ENCODE measurements at regions not wholly inside any gene's neighbourhood (a gene's known extent, or its start where the extent isn't known, plus 50 kb on each side); places are given as distances from the start of the nearest gene placed in this dataset.
"Not testable (repeated sequence)": the region's sequence is repeated elsewhere in the genome, so short reads cannot be mapped to it uniquely, and the experiment has no call there.

GRCh38 chr5:30469691-30470090, 723.8 kb upstream of the CDH6 start:
- ChIA-PET CTCF (no interaction called here), POLR2A (no interaction called here)
- H3K27ac ChIP-seq (ENCODE audit: low read depth, low read length): no peak overlapping the region
- no peak overlapping the region for H3K4me3 ChIP-seq (ENCODE audit: low read depth, low read length)
- H3K27me3 ChIP-seq (ENCODE audit: control insufficient read depth, insufficient read depth, low read length): no peaks in the 10 kb centered on the region
- DNase-seq (ENCODE audit: low read depth, low spot score): no peak
- no peak for TF ChIP-seq CTCF (IDR thresholded peaks at IDR 0.05; ENCODE audit: low read depth, low read length)
- no peaks in the 10 kb centered on the region for H3K9me3 ChIP-seq (ENCODE audit: control insufficient read depth, insufficient read depth, low read length)

- H3K4me3 ChIP-seq (ENCODE audit: low read depth, low read length): no peak overlapping the region
- POLR2A ChIA-PET: no interaction called here
- CTCF ChIA-PET: no interaction called here
- no peak for DNase-seq (ENCODE audit: low read depth, low spot score)
- H3K9me3 ChIP-seq (ENCODE audit: control insufficient read depth, insufficient read depth, low read length): no peaks in the 10 kb centered on the region
- H3K27ac ChIP-seq (ENCODE audit: low read depth, low read length): no peak overlapping the region
- TF ChIP-seq CTCF (IDR thresholded peaks at IDR 0.05; ENCODE audit: low read depth, low read length): no peak
- no peaks in the 10 kb centered on the region for H3K27me3 ChIP-seq (ENCODE audit: control insufficient read depth, insufficient read depth, low read length)
Observed at GRCh38 chr5:30458681-30459080, 734.8 kb upstream of the CDH6 start.

GRCh38 chr5:30455484-30455883, 738.0 kb upstream of the CDH6 start:
- H3K9me3 ChIP-seq (ENCODE audit: control insufficient read depth, insufficient read depth, low read length); H3K27me3 ChIP-seq (ENCODE audit: control insufficient read depth, insufficient read depth, low read length); POLR2A ChIA-PET; H3K4me3 ChIP-seq (ENCODE audit: low read depth, low read length); H3K27ac ChIP-seq (ENCODE audit: low read depth, low read length); DNase-seq (ENCODE audit: low read depth, low spot score); CTCF ChIA-PET: not testable (repeated sequence)

GRCh38 chr5:30453168-30453567, 740.3 kb upstream of the CDH6 start:
- TF ChIP-seq CTCF (IDR thresholded peaks at IDR 0.05; ENCODE audit: low read depth, low read length): no peak
- H3K9me3 ChIP-seq (ENCODE audit: control insufficient read depth, insufficient read depth, low read length): no peaks in the 10 kb centered on the region
- no peak overlapping the region for H3K27ac ChIP-seq (ENCODE audit: low read depth, low read length)
- H3K27me3 ChIP-seq (ENCODE audit: control insufficient read depth, insufficient read depth, low read length): no peaks in the 10 kb centered on the region
- ChIA-PET CTCF (no interaction called here), POLR2A (no interaction called here)
- no peak overlapping the region for H3K4me3 ChIP-seq (ENCODE audit: low read depth, low read length)
- no peak for DNase-seq (ENCODE audit: low read depth, low spot score)

GRCh38 chr5:30450153-30450552, 743.3 kb upstream of the CDH6 start:
- H3K27ac ChIP-seq (ENCODE audit: low read depth, low read length): no peak overlapping the region
- H3K4me3 ChIP-seq (ENCODE audit: low read depth, low read length): no peak overlapping the region
- no peaks in the 10 kb centered on the region for H3K27me3 ChIP-seq (ENCODE audit: control insufficient read depth, insufficient read depth, low read length)
- no peaks in the 10 kb centered on the region for H3K9me3 ChIP-seq (ENCODE audit: control insufficient read depth, insufficient read depth, low read length)
- no peak for DNase-seq (ENCODE audit: low read depth, low spot score)
- no peak for TF ChIP-seq CTCF (IDR thresholded peaks at IDR 0.05; ENCODE audit: low read depth, low read length)
- ChIA-PET CTCF (no interaction called here), POLR2A (no interaction called here)

GRCh38 chr5:30447431-30447830, 746.1 kb upstream of the CDH6 start:
- H3K4me3 ChIP-seq (ENCODE audit: low read depth, low read length): no peak overlapping the region
- POLR2A ChIA-PET: no interaction called here
- DNase-seq (ENCODE audit: low read depth, low spot score): no peak
- H3K27ac ChIP-seq (ENCODE audit: low read depth, low read length): no peak overlapping the region
- H3K9me3 ChIP-seq (ENCODE audit: control insufficient read depth, insufficient read depth, low read length): no peaks in the 10 kb centered on the region
- CTCF ChIA-PET: no interaction called here
- TF ChIP-seq CTCF (IDR thresholded peaks at IDR 0.05; ENCODE audit: low read depth, low read length): no peak
- H3K27me3 ChIP-seq (ENCODE audit: control insufficient read depth, insufficient read depth, low read length): no peaks in the 10 kb centered on the region
